Left renal cortex interstitium (tissue), 4 donors: ENCODE measurements at regions not wholly inside any gene's neighbourhood (a gene's known extent, or its start where the extent isn't known, plus 50 kb on each side); places are given as distances from the start of the nearest gene placed in this dataset.

ENCODE experiments used
- DNase-seq, 4 donors: peaks; one replicate each; pipeline ENCODE4 v3.0.0-alpha.2; 2013; ENCODE audit warnings: low read depth in 4 of 4, low spot score in 2 of 4, missing footprints in 1 of 4

DNA sequence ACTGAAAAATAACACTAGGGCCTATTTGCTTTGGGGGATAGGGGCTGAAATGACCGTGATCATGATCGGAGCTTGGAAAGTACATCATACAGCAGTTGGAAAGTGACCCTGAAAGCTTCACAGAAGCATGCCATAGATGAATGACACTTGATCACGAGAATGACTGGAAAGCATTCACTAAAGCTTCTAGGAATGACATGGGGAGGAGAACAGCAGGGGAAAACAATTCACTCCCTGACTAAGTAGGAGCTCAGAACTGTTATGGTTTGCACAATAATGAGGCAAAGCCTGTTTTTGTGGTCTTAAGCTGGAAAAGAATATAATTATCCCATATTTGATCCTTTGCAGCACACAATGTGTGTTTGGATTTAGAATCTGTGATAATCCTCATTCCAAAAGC lies 237.5 kb downstream of the NOL4 start:
- no peak for DNase-seq

DNA sequence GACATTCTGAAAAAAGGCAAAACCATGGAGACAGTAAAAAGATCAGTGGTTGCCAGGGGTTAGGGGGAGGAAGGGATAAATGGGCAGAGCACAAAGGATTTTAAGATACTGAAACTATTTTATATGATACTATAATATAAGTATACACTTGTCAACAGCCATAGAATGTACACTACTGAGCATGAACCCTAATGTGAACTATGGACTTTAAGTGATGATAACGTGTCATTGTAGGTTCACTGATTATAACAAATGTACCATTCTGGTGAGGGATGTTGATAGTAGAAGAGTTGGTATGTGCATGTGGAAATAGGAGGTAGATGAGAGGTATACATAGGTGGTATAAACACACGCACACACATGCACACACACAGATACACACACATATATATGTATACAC lies 241.6 kb downstream of the NOL4 start:
- no peak for DNase-seq

DNA sequence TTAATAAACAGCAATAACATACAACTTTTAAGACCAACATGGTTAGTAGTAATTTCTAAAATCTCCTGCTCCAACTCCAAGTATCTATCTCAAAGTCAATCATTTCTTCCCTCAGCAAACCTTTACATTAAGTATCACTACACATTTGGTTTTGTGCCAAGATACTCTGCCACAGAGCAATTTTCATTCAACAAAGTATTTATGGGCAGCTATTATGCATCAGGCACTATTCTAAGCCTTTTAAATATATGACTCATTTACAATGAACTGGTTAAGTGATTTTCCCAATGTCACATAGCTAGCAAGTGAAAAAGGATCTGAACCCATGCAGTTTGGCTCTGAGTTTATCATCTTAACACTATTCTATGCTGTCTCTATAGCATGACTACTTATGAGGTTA lies 264.3 kb downstream of the NOL4 start:
- DNase-seq, result no peak

DNA sequence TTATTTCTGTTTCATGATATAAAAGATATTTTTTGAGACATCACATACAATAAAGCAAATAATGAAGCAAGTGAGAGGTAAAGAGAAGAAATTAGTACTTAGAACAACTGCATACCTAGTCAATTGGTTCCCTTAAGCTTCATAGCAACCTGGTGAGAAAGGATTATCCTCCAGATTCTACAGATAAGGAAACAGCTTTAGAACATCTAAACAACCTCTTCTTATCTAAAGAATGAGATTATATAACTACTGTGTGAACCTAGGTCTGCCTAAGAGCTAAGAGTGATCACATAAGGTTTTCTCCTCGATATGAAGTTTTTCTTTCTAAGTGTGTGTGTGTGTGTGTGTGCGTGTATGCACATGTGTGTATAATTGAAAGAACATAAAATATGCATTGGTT lies 265.1 kb downstream of the NOL4 start:
- no peak for DNase-seq

DNA sequence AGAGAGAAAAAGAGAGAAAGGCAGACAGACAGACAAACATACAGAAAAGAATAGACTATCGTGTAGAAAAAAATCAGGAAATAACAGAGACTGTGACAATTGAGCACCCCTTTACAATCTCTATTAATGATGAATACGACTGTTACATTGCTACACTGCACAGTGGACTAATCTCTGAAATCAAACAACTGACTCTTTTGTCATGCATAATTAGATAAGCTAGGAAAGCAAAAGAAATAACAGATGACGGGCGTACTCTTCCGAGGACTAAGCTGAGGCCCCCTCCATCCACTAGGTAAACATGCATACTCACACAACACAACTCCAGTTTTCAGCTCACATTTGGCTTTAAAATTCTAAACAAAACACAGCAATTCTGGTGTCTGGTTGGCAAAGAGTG lies 267.0 kb downstream of the NOL4 start:
- no peak for DNase-seq

DNA sequence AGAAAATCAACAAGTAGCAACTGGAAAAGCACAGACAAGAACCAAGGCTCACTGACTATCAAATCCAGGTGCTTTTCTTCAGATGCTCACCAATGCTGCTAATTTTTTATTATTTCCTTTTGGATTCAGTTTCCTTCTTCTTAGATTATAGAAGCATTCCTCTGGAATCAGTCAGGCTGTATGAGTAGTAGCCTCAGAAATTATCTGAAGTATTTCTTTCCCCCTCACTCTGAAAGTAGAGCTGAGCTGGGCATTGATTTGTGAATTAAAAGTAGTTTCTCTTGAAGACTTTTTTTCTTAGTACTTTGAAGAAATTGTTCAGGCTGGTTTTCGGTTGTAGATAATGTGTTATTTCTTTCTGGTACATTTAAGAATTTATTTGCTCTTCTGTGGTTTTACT lies 273.7 kb downstream of the NOL4 start:
- DNase-seq, result no peak

DNA sequence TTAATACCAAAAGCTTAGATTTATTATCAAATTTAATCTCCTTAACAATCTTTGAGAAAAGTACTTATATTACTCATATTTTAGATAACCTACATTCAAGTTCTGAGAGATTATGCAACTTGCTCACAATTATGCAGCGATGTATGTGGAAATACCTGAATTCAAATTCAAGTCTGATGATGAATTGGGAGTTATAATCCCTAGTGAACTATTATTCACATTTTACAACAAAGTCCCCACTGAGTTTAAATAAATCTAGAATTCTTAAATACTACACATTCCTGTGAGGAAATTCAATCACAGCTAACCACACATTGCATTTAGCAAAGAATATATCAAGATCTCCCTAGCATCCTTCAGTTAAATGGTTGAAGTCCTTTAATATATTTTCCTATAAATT lies 278.4 kb downstream of the NOL4 start:
- DNase-seq, result no peak

DNA sequence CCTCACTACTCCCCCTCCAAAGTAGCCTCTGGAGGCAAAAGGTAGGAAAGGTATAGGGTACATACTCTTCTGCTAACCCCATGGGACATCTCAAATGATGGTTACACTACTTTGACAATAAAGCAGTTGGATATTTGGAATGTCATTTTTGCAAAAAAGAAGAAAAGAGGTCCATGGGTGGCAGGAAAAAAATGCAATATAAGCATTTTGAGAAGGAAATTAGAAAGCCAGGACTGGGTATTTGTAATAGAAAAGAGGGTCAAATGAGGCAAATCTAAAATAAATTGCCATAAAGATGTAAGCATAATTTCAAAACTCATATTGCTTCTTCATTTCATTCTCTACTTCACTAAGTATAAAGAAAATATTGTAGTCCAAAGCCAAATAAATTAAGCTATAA lies 280.2 kb downstream of the NOL4 start:
- no peak for DNase-seq

DNA sequence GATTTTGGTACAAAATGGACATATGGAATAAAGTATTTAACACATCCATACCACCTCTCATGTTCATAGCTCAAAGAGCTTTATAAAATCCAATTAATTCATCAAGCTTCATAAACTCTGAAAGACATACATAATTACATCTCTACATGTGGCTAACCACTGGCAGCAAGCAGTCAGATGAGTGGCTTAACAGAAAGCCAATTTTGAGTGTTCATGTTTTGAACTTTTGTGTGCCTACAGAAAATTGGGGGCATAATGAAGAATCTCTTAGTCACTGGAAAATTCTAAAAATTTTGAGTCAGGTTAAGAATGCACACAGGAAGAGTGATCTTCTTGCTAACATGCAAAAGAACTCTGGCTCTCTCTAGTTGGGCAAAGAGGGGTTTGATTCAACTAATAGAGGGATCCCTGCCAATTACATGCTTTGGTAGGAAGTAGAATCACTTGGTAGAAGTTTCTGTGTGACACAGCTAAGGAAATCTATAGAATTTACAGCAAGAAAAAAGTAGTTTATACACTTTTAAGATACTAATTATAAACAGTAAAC lies 287.4 kb downstream of the NOL4 start:
- DNase-seq, result no peak

DNA sequence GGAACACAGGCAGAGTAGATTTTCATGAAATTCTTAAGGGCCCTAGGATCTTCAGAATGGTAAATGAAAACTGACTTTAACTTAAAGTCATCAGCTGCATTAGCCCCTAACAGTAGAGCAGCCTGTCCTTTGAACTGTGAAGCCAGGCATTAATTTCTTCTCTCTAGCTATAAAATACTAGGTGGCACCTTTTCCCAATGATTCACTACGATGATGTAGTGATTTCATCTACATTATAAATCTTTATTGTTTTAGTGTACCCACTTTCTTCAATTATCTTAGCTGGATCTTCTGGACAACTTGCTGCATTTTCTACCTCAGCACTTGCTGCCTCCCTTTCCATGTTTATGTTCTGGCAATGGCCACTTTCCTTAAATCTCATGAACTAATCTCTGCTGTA lies 290.5 kb downstream of the NOL4 start:
- no peak for DNase-seq

DNA sequence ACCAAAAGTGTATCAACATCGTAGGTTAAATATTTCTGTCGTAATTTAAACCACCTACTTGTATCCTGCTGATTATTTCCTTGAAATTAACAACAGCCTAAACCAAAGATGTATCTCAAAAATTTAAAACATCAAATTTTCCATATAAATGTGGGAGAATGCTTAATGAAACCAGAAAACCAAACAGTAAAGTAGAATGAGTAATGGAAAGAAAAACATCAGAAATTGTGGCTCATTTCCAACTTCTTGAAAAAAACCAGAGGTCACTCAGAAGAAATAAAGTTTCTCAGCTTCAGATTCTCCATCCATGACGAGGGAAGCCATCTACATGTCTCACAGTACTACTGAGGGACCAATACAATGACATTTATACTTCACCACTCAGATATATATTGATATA lies 296.5 kb downstream of the NOL4 start:
- no peak for DNase-seq

DNA sequence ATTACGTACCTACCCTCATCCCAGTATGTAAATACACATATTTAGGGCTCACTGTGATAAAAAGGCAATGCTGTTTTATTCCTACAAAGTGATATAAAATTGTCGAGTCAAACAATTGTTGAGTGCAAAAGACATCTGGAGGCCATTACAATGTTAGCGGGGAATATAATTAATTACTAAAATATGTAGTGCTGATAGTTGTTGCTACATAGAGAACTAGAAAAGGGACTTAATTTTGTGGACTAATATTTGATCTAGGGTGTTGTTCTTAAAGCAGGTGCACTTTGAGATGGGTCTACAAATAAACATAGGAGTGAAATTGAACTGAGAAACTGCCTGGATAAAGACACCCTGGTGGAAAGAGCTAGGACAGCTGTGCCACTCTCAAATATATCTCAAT lies 300.1 kb downstream of the NOL4 start:
- DNase-seq, result no peak

DNA sequence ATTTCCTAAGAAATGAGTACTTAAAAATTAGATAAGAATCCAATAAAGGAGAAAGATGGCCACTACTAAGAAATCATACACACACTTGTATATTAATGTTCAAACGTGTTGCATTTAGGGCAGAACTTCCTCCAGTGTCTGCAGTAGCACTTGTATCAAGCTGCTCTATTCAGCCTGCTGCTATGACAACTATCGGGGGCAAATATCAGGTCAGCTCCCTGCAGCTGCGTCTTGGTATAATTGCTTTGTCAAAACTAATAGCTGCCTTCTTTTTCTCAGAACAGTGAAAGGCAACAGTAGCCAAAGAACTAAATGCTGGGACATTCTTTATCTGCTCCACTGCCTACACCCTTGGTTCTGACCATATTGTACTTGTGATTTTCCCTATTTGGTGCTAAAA lies 300.7 kb downstream of the NOL4 start:
- no peak for DNase-seq

DNA sequence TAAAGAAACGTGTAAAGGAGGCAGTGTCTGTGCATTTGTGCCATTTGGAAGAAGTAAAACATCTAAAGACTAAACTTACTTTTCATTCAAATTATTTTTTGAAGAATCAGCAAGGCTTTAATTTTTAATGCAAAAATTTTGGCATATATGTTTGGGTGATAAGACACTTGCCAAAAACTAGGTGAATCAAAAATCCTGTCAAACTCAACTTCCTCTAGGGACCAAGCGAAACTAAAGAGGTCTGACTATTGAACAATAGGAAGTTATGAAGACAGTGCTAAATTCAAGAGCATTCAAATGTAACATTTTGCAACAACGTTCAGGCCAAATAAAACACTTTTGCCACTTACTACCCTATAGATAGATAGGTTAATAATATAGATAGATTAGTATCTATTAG lies 306.1 kb downstream of the NOL4 start:
- DNase-seq, result no peak

DNA sequence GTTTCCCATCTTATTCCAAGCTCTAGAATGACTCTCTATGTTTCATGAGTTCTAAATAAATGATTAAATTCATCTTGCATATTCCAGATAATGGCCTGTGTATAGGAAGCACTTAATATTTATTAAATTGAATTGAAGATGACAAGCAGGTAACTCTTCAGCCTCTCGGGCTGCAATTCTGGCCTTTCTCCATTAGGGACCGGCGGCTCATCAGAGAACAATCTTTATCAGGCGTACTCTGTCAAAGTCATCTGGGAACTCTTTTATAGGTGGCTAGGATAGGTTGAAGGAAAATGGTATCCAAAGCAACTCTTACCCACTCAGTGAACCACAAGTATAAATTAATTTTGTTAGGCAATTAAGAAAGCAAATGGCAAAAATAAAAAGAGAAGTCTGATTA lies 308.5 kb downstream of the NOL4 start:
- DNase-seq, result no peak

DNA sequence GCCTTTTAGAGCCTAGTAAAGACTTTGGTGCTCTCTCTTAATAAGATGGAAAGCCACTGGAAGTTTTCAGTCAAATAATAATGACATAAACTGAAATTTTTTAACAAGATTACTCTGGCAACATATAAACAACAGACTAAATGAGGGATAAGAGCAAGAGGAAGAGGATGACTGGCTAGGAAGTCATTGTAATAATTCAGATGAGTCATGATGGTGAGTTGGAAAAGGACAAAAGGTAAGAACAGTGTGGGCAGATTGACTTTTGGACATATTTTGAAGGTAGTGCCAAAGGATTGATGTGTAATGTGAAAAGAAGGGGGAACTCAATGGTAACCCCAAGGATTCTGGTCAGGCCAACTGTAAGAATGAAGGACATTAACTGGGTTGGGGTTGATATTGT lies 310.3 kb downstream of the NOL4 start:
- DNase-seq, result no peak

DNA sequence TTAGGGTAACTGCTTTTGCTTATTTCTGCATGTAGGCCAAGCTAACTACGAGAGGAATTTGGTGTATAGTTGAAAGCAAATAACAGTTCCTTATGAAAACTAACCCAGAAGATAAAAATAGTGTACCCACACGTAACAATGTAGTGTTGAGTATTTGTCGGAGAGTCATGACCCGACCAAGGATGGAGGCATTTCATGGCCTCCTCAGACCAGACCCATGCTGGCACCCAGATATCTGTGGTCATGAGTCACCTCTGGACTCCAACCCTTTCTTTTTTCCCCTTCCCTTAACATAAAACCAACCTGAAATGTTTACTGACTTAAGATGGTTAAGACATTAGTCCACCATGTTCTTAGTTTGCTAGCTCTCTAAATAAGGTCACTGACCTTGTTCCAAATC lies 318.7 kb downstream of the NOL4 start:
- no peak for DNase-seq

DNA sequence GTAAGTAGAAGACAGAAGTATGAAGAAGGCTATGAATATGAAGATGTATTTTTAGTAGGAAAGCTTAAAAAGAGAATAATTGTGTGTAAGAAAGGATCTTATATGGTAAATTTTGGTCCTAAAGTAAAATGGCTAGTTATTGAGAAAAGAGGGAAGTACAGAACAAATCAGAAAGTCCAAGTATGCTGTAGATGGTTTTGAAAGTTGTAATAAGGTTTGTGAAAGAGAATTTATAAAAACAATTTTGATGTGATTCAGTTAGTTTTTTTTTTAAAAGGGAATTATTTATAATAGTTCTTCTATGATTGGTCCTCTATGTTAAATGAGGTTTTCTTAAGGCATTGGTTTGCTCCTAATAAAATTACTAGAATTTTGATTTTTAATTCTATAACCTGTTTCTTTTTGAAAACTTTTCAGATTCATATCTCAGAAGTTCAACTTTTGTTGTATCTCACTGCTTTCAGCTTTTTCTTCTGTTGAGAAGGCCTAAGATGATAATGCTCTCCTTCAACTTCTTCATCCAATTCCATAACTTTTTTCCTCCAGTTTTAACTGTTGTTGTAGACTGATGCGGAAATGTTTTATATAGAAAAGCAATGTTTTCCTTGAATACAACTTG lies 322.7 kb downstream of the NOL4 start:
- no peak for DNase-seq

DNA sequence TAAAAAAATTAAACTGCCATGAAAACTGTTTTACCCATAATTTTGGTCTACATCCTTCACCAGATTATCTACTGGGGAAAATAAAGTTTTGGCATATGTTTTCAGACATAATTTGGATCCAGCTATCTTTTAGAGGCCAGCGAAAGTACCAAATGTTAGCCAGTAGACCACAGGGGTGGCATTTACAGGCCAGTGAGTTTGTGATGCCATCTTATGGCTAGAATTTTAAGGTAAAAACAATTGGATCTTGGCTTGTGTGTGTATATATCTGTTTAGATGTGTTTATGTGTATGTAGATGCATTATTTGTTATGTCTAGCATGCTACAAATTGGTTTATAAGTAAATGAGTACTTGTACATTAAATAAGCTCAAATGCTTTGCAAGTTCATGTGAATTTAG lies 322.6 kb downstream of the ASXL3 start:
- no peak for DNase-seq

DNA sequence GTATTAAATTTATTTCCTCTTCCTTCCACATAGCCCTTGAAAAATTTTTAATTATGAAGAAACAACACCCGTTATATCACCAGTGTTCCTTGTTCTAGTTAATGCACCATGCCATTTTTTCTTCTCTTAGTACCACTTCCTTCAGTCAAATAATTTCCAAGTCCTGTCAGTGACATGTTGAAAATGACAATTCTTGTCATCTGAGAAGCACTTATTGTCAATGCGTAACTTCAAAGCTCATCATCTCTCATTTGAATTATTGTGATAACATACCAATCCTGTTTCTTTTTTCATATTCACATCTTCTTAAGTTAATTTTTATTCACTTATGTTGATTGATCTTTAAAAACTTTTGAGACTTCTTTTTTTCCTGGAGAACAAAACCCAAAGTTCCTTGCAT lies 320.4 kb downstream of the ASXL3 start:
- DNase-seq, result no peak

DNA sequence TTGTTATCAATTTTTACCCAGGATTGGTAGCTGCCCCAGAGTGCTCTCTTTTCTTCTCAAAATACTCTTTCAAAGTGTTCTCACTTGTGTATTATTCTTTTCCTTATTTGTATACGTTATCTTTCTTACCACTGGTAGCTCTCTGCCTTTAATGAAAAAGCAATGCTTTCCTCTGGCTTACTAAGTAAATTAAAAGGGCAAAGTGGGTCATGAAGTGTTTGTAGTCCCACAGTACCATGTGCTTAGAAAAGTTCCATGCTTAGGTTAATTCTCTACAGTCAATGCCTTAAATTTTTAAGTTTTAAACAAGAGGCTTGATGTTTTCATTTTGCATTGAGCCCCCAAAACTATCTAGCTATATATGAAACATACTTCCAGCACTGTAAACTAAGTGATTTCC lies 300.2 kb downstream of the ASXL3 start:
- no peak for DNase-seq

DNA sequence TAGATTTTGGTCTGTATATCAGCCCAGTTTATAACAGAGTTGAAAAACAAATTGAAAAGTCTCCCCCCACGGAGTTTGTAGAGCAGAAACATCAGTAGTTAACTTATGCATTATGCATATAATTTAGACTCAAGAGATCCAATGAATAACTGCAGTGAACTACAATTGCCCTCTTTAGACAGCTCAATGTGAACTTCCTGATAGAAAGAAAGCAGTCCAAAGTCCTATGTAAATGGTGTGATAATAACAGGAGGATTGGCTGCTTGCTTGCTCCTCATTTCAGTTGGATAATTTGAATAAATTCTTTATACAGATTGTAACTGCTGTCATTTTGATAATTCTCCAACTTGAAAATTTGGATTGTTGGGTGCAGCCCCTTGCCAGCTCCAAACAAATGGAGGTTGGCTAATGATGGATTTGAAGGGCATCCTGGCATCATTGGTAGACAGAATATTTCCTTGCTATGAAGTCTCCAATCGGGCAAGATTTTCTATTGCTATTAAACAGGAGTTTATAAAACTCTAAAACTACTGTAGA lies 297.1 kb downstream of the ASXL3 start:
- no peak for DNase-seq

DNA sequence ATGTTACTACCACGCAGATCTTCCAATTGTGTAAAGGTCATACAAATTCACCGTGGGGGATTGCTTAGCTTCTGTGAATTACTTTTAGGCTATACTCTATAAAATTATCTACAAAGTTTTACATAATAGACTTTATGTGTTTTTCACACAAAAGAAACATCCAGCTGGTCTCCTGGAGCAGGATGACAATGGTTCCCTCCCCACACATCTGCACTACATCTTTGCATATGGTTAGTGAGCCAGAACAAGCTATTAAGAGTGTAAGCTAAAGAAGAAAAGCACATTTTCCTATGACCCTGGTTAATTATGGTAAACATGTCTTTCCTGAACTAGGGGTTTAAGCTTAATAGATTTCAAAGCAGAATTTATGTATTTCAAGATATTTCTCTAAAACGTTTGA lies 295.1 kb downstream of the ASXL3 start:
- no peak for DNase-seq
